Activated T-cell treated with anti-CD3 and anti-CD28 coated beads for 4 hours (primary cell): ENCODE measurements at regions not wholly inside any gene's neighbourhood (a gene's known extent, or its start where the extent isn't known, plus 50 kb on each side); places are given as distances from the start of the nearest gene placed in this dataset.
"Not testable (repeated sequence)": the region's sequence is repeated elsewhere in the genome, so short reads cannot be mapped to it uniquely, and the experiment has no call there.

Source experiments
- DNase-seq: peaks from one replicate; pipeline ENCODE4 v3.0.0-alpha.2; 2020

DNA sequence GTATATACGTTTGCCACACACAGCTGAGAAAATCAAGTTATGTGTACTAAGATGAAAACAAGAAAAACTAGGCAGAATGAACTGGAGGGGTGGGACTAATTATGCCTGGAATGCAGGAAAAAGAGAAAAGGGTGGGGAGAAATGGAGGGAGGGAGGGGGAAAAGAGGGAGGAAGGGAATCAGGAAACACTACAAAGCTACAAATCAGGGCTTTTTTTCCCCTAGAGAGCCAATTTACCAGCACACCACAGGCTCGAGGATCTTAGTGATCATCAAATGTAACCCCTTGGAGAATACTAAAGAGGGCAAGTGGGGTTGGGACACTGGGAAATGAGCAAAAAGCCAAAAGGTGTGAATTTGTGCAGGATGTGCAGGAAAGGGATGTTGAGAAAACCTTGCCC is 451.9 kb downstream of the SMARCA1 start:
- DNase-seq = no peak

DNA sequence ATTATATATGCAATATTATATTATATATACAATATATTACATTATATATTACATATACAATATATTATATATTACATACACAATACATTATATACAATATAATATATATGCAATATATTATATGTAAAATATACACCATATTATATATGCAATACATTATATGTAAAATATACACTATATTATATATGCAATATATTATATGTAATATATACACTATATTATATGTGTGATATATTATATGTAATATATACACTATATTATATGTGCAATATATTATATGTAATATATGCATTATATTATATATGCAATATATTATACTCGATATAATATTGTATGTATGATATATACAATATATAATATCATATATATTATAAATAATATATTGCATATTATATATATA is 457.4 kb downstream of the SMARCA1 start:
- DNase-seq = no peak

DNA sequence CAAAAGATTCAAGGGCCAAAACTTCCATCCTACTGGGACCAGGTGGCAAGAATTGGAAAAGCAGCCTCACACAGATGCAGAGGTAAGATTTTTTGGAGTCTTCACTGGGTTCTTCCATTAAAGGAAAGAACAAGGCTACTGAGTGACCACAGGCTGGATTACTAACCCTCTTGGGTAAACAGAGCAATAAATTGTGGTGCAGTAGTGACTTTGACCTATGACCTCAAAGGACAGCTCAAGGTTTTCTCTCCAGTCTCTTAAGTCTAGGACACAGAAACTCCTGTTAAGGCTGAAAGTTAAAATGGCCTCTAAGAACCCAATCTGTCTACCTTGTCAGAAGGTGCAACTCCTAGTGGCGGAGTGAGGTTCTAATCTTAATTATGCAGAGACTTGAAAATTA is 464.9 kb downstream of the SMARCA1 start:
- no peak for DNase-seq

DNA sequence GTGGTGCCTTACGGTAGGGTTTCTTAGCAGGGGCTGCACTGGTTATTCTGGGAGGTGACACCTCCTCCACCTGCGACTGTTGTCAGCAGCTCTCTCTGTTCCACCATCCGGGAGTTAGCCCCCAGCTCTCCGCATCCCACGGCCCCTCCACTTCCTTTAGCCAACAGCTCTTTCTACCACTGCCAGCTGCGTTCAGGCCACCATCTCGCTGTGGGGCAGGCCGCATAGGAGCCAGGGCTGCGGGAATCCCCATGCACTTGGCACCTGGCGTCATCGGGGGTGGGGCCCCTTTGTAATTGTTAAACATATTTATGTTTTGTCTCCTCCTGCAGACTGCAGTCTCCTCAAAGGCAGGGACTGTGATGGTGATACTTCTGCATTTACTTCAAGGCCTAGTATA is 480.2 kb downstream of the SMARCA1 start:
- no peak for DNase-seq

DNA sequence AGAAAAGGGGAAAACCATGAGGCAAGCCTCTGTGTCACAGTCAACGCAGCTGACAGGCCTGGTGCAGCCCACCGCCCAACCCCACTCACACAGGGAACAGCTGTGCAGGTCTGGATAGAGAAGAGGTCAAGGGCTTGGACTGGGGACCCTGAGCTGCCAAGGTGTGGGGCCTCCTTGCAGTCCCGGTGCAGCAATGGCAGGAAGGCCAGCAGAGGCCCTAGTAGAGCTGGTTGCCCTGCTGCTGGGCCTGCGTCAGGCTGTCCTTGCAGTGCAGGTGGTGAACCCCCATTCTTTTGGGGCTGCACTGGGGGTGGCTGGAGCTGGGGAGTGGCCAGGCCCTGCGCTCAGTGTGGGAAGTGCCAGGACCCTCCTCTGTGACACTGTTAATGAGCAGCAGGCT is 482.0 kb downstream of the SMARCA1 start:
- DNase-seq = no peak

DNA sequence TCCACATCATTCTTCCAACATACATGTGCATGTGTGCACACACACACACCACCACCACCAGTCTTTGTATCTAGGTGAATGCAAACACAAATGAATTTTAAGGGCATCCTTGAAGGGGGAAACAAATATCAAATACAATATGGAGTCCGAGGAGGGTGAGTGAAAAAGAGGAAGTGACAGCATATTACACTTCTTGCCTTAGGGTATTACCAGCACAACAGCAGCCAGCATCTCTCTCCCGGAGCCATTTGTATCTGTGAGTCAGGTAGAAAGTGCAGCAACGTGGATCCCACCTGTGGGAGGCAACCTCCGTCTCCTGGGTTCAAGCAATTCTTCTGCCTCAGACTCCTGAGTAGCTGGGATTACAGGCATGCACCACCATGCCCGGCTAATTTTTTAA is 483.2 kb downstream of the SMARCA1 start:
- no peak for DNase-seq

DNA sequence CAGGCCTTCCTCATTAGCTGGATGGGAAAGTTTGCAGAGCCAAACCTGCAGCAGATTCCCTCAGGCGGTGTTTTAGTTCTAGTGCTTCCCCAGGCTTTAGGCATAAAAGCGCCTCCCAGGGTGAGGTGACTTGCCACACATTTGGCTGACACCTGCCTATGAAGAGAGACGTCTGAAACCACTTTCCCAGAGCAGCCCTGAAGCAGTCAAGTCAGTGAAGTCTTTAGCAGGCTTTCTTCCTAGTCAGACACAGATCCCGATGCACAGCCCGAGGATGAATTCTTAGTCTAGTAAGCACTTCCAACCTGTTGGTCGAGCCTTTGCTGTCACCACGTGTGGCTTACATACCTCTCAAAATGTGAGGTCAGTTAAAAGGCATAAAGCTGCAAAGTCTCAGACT is 484.1 kb downstream of the SMARCA1 start:
- DNase-seq = no peak

DNA sequence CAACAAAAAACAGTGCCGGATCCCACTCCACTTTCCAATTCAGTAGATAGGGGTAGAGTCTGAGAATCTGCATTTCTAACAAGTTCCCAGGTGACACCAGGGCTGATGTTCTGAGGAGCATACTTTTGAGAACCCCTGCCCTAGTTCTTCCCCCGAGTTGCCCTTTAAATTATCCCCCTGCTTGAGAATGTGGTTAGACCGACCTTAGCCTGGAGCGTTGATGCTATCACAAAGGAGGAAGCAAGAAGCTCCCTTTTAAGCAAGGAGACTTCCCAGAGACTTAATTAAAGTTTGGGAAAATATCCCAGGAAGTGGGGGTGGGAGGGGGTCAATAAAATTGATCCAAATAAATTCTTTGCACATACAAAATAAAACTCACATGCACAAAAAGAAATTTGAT is 485.9 kb downstream of the SMARCA1 start:
- no peak for DNase-seq

DNA sequence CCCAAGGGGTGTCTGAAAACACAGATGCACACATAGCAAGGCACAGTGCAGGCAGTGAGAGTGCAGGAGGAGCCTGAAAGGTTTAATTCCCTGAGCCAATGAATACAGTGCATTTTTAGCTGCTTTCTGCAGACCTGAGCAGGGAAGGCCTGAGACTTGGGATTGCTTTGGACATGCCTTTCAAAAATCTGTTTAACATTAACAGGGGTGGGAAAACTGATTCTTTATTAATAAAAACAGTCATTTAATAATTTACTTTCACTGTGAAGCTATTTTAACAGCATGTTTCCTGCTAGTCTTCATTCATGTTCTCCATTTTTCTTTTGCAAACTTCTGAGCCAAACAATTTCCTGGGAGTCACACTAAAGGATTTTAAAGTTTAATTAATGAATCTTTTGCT is 488.1 kb downstream of the SMARCA1 start:
- no peak for DNase-seq

DNA sequence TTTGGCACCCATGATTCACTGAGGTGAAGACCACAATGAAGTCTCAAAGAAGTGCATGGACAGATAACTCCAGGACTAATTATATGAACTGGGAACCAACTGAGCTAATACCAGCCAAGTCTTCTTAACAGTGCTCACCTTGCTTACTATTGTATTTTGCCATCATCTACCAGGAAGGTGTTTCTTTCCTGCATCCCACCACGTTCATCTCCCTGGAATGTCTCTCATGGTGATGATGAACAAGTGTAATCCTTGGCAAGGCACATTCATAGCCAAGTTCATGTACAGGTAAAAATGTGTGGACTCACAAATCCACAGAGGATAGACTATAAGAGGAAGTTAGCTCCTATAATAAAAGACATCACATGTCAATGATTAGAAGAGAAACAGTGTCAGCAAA is 489.1 kb downstream of the SMARCA1 start:
- no peak for DNase-seq

DNA sequence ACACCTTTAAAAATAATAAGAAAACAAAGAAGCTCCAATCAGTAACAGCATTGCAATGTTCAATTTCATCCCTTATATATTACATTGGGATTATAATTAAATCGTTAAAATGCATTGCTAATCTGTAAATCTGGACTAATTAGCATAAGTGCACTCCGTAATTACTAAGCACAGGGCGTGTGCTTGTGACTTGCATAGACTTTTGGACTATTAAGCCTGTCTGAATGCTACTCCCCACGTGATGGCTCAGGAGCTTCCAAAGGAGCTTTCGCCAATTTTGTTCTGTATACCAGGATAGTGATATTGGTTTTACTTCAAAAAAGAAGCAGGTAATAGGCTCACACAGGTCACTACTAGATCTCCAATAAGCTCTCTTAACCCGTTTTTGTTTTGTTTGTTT is 497.1 kb downstream of the SMARCA1 start:
- no peak for DNase-seq

DNA sequence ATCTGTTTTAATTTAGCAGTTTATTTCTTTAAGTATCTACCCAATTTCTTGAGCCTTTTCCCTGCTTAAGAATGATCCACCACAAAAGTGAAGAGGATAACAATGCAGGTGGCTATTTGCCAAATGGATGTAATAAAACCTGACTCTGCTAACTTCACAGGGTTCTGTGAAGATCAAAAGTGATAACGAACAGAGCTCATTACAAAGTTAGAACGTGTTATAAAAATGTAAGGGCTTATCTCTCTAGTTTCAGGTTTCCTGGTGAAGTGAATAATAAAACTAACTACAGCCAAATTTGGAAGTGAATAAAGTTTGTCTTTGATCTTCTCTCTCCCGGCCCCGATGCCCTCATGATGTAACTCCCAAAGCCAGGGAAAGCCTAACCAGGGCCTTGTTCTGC is 497.9 kb downstream of the SMARCA1 start:
- DNase-seq = no peak

DNA sequence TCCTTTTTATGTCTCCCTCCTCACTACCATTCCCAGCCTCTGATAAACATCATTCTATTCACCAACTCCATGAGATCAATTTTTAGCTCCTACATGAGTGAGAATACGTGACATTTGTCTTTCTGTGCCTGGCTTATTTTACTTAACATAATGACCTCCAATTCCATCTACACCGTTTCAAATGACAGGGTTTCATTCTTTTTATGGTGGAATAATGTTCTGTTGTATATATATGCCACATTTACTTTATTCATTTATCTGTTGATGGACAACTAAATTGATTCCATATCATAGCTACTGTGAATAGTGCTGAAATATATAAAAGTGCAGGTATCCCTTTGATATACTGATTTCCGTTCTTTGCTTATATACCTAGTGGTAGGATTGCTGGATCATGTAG is 503.9 kb downstream of the SMARCA1 start:
- DNase-seq = no peak

DNA sequence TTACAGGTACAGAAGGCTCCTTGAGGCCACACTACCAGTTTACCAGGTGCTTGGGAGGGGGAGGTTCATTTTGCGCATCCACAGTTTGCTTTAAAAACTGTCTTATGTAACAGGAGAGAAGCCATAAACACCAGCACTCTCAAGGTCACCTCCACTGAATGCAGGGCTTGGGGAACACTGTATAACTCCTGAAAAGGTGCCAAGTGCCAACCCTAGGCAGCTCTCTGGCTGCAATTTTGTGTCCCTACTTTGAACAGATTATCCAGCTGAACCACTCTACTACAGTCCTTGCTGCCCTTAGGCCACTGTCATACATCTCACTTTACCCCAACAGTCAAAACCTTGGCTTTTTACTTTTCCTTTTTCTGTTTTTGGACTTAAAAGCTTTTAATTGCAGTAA is 507.9 kb downstream of the SMARCA1 start:
- DNase-seq = no peak

DNA sequence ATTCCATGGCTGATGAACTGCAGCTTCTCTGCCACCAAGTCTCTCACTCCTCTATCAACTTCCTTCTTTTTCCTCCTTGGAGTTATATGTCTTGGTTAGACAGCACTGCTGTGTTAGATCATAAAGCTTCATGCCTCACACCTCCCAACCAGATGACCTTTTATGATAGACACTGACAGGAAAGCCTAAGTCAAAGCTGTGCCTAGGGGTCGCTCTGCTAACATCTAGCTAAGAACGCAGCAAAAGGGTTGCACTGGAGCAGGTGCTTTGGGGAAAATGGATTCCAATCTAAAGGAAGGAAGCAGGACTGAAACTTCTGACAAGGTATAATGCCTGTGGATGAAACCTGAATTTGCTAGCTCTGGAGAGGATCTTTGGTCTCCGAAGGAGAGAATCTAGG is 509.7 kb downstream of the SMARCA1 start:
- DNase-seq = no peak

DNA sequence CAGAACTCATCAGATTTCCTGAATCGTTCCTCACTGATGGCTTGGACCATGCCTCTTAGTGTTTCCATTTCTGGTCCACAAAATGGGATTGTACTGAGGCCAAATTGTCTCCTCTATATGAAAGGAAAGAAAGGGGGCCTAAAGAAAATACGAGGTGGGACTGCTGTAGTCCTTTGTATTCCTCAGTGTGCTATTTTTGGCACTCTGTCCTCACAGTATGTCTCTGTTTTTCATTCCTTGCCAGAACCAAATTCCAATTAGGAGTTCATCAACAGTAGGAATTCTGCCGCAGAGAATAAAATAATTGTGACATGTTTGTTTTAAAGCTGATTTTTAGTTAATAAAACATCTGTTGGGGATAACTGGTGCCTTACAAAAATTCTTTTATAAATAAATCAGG is 515.7 kb downstream of the SMARCA1 start:
- DNase-seq = no peak

DNA sequence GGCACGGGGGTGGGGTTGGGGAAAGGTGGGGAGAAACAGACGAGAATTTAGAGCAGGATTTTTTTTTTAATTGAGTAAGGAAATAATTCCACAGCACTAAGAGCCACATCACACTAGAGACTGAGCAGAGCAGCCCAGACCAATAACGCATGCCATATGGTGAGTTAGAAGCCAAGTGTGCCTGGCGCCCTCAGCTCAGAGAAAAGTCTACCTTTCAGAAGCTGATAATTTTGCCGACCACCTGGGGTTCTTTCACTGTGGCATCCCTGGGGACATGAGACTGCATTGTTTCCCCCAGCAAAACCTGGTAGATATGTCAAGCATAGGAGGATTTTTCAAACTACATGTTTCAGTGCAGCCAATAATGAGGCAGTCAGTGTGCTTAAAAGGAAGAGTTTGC is 516.8 kb downstream of the SMARCA1 start:
- DNase-seq = no peak

DNA sequence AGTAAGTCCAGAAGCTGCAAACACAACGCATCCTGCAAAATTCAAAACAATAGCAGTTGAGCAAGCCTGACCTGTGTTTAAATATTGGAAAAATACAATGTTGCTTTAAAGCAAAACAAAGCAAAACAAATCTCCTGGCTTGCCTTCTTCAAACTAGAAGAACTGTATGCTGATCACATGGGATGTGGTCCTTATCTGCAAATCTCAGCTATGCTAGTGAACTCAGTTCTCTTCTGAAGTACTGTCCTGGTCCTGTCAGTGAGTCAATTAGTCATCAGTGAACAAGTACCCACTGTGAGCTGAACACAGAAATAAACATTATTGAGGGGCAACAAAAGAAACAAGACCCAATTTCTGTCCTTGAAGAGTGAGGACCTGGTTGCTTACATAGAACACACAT is 522.5 kb downstream of the SMARCA1 start:
- DNase-seq = no peak

DNA sequence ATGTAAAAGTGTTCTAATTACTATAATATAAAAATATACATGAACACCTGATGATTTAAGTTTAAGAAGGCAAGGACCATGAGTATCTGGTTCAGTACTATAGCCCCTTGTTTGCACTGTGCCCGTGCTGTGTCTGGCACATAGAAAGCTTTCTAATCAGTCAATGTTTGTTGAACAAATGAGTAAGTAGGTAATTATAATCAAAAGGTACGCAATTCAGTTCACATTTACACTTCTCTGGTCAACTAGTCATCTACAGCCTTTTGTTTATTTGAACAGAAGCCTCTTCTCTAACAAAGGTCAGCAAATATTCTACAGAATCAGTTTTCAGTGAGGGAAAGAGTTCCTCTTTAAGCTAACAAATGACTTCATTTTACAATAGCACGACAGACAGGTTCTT is 523.3 kb downstream of the SMARCA1 start:
- no peak for DNase-seq

DNA sequence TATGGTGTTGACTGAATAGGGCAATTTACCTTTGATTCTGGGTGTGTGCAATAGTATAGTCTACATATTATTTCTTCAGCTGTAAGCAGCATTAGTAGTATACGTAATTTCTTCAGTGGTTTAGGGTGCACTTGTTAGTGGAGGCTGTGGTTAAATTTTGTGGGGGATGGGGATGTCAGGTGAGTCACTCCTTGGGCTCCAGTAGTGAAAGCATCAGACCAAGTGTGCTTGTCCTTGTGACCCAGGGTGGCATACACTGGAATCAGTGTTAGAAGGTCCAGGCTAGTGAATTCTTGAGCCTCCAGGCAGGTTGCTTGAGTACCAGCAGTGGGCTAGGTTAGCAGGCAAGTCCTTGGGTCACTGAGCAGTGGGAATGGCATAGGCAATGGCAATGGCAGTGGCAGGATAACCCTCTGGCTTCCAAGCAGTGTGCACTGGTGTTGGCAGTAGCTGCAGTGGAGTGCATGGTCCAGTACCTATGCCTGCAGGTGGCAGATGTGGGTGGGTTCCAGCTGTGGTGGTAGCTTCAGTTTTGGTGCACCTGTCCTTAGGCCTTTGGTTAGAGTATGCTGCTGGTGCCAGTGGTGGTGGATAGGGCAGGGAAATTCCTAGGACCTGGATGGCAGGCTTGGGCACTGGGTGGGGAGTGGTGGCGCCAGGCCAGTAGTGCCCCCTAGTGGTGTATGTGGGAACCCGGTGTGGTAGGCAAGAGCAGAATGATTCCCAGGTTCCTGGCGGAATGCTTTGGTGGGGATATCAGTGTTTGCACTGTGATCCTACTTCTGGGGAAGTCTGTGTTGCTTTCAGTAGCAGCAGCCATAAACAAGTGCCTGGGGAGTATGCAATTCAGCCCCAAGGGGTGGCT is 531.0 kb downstream of the SMARCA1 start:
- DNase-seq = no peak

DNA sequence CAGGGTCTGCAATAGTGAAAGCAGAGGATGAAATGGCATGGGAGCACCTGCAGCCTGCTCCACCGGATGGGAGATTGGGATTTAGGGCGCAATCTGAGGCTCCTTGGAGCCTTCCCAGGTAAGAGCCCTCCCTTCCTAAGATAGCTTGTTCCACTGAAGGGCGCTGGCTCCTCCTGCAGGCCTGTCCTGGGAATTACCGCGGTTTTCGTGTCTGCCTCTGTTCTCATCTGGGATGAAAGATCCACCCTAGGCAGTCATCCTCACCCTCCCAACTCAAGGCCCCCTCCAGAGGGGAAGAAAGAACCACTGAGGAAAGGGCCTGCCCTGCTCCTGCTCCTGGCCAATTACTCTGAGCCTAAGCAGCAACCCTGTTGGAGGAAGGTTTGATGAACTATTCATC is 547.5 kb downstream of the SMARCA1 start:
- no peak for DNase-seq

DNA sequence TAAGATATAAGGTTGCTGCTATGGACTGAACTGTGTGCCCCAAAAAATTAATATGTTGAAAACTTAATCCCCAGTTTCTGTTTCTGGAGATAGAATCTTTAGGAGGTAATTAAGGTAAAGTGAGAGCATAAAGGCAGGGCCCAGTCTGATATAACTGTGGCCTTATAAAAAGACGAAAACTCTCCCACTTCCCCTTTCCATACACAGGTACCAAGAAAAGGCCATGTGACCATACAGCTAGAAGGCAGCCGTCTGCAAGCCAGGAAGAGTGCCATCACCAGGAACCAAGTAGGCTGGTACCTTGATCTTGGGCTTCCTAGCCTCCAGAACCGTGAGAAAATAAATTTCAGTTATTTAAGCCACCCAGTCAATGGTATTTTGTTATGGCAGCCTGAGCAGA is 550.3 kb downstream of the SMARCA1 start:
- no peak for DNase-seq

DNA sequence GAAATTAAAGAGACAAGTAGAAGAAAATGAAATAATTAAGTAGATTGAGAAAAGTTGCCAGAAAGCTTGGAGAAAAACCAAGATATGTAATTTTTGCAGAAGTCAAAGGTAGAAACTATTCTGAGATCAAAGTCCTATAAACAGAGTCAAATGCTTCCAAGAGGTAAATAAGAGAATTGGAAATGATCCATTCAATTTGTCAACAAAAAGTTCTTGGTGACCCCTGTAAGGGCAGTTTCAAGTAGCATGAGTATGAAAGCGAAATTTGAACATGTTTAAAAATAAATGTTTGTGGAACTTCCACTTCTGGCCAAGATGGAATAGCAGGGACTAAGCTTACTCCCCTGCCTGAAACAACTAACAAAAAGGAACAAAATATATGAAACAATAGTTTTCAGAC is 562.0 kb downstream of the SMARCA1 start:
- no peak for DNase-seq

DNA sequence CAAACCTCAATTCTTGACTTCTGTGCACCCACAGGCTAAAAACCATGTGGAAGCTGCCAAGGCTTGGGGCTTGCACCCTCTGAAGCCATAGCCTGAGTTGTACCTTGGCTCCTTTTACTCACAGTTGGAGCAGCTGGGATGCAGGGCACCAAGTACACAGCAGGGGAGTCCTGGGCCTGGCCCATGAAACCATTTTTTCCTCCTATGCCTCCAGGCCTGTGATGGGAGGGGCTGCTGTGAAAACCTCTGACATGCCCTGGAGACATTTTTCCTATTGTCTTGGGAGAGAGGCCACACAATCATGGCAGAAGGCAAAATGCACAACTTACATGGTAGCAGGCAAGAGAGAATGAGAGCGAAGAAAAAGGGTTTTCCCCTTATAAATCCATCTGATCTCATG is 568.6 kb downstream of the SMARCA1 start:
- not testable (repeated sequence) for DNase-seq

DNA sequence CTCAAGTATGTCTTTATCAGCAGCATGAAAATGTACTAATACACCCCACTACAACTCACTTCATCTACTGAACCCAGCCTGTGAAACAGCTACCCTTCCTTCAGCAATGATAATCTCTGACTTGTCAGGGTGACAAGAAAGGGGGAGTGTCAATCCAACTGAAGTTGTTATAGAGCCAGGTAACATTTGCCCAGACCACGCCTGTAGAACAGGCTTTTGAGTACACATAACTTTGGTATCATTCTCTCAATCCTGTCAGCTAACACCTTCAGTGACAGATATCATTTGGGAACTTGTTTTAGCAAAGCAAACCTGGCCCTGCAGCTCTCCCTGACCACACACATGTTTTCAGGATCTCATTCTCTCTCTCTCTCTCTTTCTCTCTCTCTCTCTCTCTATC is 592.2 kb downstream of the SMARCA1 start:
- DNase-seq = no peak
